ENCODE measurements at regions not wholly inside any gene's neighbourhood (a gene's known extent, or its start where the extent isn't known, plus 50 kb on each side); places are given as distances from the start of the nearest gene placed in this dataset.

DNA sequence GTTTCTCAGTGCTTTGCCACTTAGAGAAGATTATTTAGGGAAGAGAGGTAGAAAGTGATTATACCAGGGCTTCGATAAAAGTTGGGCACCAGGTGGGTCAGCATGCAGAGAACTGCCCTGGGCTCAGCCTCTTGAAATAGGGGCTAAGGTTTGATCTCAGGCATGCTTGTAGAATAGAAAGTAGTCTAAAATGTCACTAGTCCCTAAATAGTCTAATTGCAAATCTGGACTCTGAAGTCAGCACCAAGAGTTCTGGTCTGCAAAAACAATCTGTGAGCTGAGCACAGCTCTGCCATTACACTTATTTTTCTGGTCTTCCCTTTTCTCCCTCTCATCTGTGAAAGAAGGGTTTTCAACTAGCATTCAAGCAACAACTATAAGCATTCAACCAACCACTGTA, 248.0 kb downstream of the SMARCA2 start:
- TF ChIP-seq YY1 (IDR thresholded peaks at IDR 0.05; ENCODE audit: low read depth) (no peak), RAD21 (IDR thresholded peaks at IDR 0.05; ENCODE audit: low read depth) (no peak), ZBTB7A (IDR thresholded peaks at IDR 0.05; ENCODE audit: low read depth) (no peak)
- TF ChIP-seq, protein P1, sequence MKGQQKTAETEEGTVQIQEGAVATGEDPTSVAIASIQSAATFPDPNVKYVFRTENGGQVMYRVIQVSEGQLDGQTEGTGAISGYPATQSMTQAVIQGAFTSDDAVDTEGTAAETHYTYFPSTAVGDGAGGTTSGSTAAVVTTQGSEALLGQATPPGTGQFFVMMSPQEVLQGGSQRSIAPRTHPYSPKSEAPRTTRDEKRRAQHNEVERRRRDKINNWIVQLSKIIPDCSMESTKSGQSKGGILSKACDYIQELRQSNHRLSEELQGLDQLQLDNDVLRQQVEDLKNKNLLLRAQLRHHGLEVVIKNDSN (IDR thresholded peaks at IDR 0.05): no peak
